H9 (cell line): ENCODE measurements at regions not wholly inside any gene's neighbourhood (a gene's known extent, or its start where the extent isn't known, plus 50 kb on each side); places are given as distances from the start of the nearest gene placed in this dataset.

Source experiments
- DNase-seq: peaks from one replicate; pipeline ENCODE4 v3.0.0-alpha.2; 2017
- H2AFZ ChIP-seq: one replicate; pipeline ENCODE4 v1.6.1; 2013; ENCODE audit warnings: mild to moderate bottlenecking, low read length, control low read depth, moderate library complexity
- H2AK5ac ChIP-seq: 2 replicates; pipeline ENCODE4 v1.6.1; 2013; ENCODE audit warnings: low read length, control low read depth, mixed read lengths; ENCODE audit not compliant: insufficient read length
- H2BK120ac ChIP-seq: one replicate; pipeline ENCODE4 v1.6.1; 2013; ENCODE audit warnings: low read depth, mild to moderate bottlenecking, low read length, control low read depth, inconsistent platforms; ENCODE audit not compliant: poor library complexity, severe bottlenecking
- H2BK12ac ChIP-seq: 2 replicates; pipeline ENCODE4 v1.6.1; 2013; ENCODE audit warnings: low read length, control low read depth, mixed read lengths, low read depth; ENCODE audit not compliant: insufficient read length
- H2BK15ac ChIP-seq: 2 replicates; pipeline ENCODE4 v1.6.1; 2013; ENCODE audit warnings: low read depth, low read length, control low read depth
- H2BK20ac ChIP-seq: one replicate; pipeline ENCODE4 v1.6.1; 2013; ENCODE audit warnings: low read depth, mild to moderate bottlenecking, low read length, control low read depth, inconsistent platforms; ENCODE audit not compliant: poor library complexity, severe bottlenecking
- H2BK5ac ChIP-seq: 2 replicates; pipeline ENCODE4 v1.6.1; 2013; ENCODE audit warnings: low read length, control low read depth, mixed read lengths; ENCODE audit not compliant: insufficient read length
- H3K14ac ChIP-seq: 2 replicates; pipeline ENCODE4 v1.6.1; 2013; ENCODE audit warnings: low read length, control low read depth; ENCODE audit not compliant: insufficient read depth
- H3K18ac ChIP-seq: 2 replicates; pipeline ENCODE4 v1.6.1; 2013; ENCODE audit warnings: low read depth, mild to moderate bottlenecking, mixed read lengths, low read length, control low read depth; ENCODE audit not compliant: insufficient read length
- H3K23ac ChIP-seq: 2 replicates; pipeline ENCODE4 v1.6.1; 2013; ENCODE audit warnings: low read length, control low read depth, mixed read lengths, low read depth; ENCODE audit not compliant: insufficient read length
- H3K23me2 ChIP-seq: 2 replicates; pipeline ENCODE4 v1.6.1; 2013; ENCODE audit warnings: low read depth, mild to moderate bottlenecking, mixed read lengths, low read length, control low read depth; ENCODE audit not compliant: insufficient read length, poor library complexity, severe bottlenecking
- H3K27ac ChIP-seq: 2 replicates; pipeline ENCODE4 v1.5.1; 2013; ENCODE audit warnings: low read length, control low read depth, mixed read lengths, low read depth; ENCODE audit not compliant: insufficient read length
- H3K27me3 ChIP-seq: 2 replicates; pipeline ENCODE4 v1.6.1; 2013; ENCODE audit warnings: low read length, control low read depth, inconsistent platforms; ENCODE audit not compliant: insufficient read depth
- H3K4ac ChIP-seq: 2 replicates; pipeline ENCODE4 v1.6.1; 2013; ENCODE audit warnings: low read depth, mild to moderate bottlenecking, control low read depth, inconsistent platforms, low read length, moderate library complexity
- H3K4me1 ChIP-seq: 2 replicates; pipeline ENCODE4 v1.6.1; 2013; ENCODE audit warnings: low read length, control low read depth, inconsistent platforms; ENCODE audit not compliant: insufficient read depth
- H3K4me2 ChIP-seq: 2 replicates; pipeline ENCODE4 v1.6.1; 2013; ENCODE audit warnings: low read length, control low read depth, mixed read lengths; ENCODE audit not compliant: insufficient read length, insufficient read depth
- H3K56ac ChIP-seq: 2 replicates; pipeline ENCODE4 v1.6.1; 2013; ENCODE audit warnings: low read depth, mild to moderate bottlenecking, mixed read lengths, low read length, control low read depth; ENCODE audit not compliant: insufficient read length
- H3K79me1 ChIP-seq: 2 replicates; pipeline ENCODE4 v1.6.1; 2013; ENCODE audit warnings: low read depth, mild to moderate bottlenecking, moderate library complexity, low read length, control low read depth, inconsistent platforms; ENCODE audit not compliant: insufficient read depth, poor library complexity, severe bottlenecking
- H3K79me2 ChIP-seq: 2 replicates; pipeline ENCODE4 v1.6.1; 2013; ENCODE audit warnings: low read length, control low read depth, inconsistent platforms; ENCODE audit not compliant: insufficient read depth
- H3K9ac ChIP-seq: 2 replicates; pipeline ENCODE4 v1.6.1; 2013; ENCODE audit warnings: low read length, control low read depth, mixed read lengths; ENCODE audit not compliant: insufficient read length; ENCODE audit errors: extremely low read depth
- H3K9me3 ChIP-seq: one replicate; pipeline ENCODE4 v1.6.1; 2013; ENCODE audit warnings: low read depth, low read length, inconsistent platforms; ENCODE audit not compliant: control insufficient read depth
- H3T11ph ChIP-seq: one replicate; pipeline ENCODE4 v1.6.1; 2013; ENCODE audit warnings: mild to moderate bottlenecking, low read length, control low read depth, inconsistent platforms
- H4K20me1 ChIP-seq: one replicate; pipeline ENCODE4 v1.6.1; 2013; ENCODE audit not compliant: control insufficient read depth, insufficient read length, insufficient read depth
- H4K5ac ChIP-seq: 2 replicates; pipeline ENCODE4 v1.6.1; 2013; ENCODE audit warnings: low read depth, mild to moderate bottlenecking, mixed read lengths, low read length, control low read depth; ENCODE audit not compliant: insufficient read length
- H4K8ac ChIP-seq: replicated peaks from 2 replicates; pipeline ENCODE4 v1.6.1; 2013; ENCODE audit warnings: low read length, control low read depth, mixed read lengths, low read depth; ENCODE audit not compliant: insufficient read length
- H4K91ac ChIP-seq: 2 replicates; pipeline ENCODE4 v1.6.1; 2013; ENCODE audit warnings: low read depth, mild to moderate bottlenecking, moderate library complexity, mixed read lengths, low read length, control low read depth; ENCODE audit not compliant: insufficient read length
- H3K27ac Mint-ChIP-seq, 3 experiments: 2 replicates in 2 of 3; 3 replicates in 1 of 3; pipeline ENCODE4 v1.8.0; 2020 to 2021; ENCODE audit warnings: mixed read lengths in 3 of 3, mild to moderate bottlenecking in 1 of 3, moderate library complexity in 1 of 3
- H3K27me3 Mint-ChIP-seq: 2 replicates; pipeline ENCODE4 v1.8.0; 2021; ENCODE audit warnings: low read depth, mild to moderate bottlenecking, moderate library complexity, mixed read lengths
- H3K36me3 Mint-ChIP-seq, 3 experiments: 2 replicates in 2 of 3; 3 replicates in 1 of 3; pipeline ENCODE4 v1.8.0; 2020 to 2021; ENCODE audit warnings: low read depth in 3 of 3, mixed read lengths in 3 of 3; ENCODE audit not compliant: insufficient read depth in 1 of 3
- H3K4me1 Mint-ChIP-seq, 2 experiments: 2 replicates each; pipeline ENCODE4 v1.8.0; 2020; ENCODE audit warnings: mixed read lengths in 2 of 2
- H3K4me3 Mint-ChIP-seq, 2 experiments: 2 replicates in 1 of 2; 3 replicates in 1 of 2; pipeline ENCODE4 v1.8.0; 2020 to 2021; ENCODE audit warnings: mild to moderate bottlenecking in 2 of 2, mixed read lengths in 2 of 2, moderate library complexity in 1 of 2
- H3K9me3 Mint-ChIP-seq, 2 experiments: 2 replicates in 1 of 2; 3 replicates in 1 of 2; pipeline ENCODE4 v1.8.0; 2020; ENCODE audit warnings: mild to moderate bottlenecking in 2 of 2, mixed read lengths in 2 of 2, moderate library complexity in 1 of 2
- WGBS: extraction: QIAGEN DNeasy Blood & Tissue Kit; methylation state at CpG from one replicate; pipeline ENCODE4 v1.1.7; 2013; ENCODE audit warnings: missing lambda C conversion rate, low lambda C conversion rate, mixed read lengths; ENCODE audit not compliant: insufficient read length; ENCODE audit errors: extremely low coverage; 5-methylcytosine and 5-hydroxymethylcytosine counted together
- TF ChIP-seq, protein P1 (sequence below): fragments of 200-600 bp; sonication (generic); conservative IDR thresholded peaks from 3 replicates; pipeline ENCODE4 v1.8.0; 2021; ENCODE audit warnings: antibody characterized with exemption, mild to moderate bottlenecking

DNA sequence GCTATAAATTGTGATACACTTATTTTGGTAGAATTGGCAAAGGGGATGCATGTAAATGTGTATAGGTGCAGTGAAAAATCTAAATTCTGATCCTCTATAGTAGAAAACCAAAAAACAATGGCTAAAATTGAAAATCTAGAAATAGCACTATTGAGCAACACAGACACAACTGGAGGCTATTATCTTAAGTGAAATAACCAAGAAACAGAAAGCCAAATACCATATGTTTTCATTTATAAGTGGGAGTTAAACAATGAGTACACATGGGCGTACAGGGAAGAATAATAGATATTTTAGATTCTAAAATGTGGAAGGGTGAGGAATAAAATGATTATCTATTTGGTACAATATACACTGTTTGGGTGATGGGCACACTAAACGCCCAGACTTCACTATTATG is 183.2 kb upstream of the TUSC1 start:
- H3K18ac ChIP-seq = no peak overlapping the region
- H4K91ac ChIP-seq = no peak overlapping the region
- no peak overlapping the region for H2AK5ac ChIP-seq
- no peak overlapping the region for H3T11ph ChIP-seq
- no peak overlapping the region for H2BK15ac ChIP-seq
- no peaks in the 10 kb centered on the region; a peak in 1 of 7 replicates for H3K36me3 Mint-ChIP-seq
- H3K4me1 Mint-ChIP-seq = no peaks in the 10 kb centered on the region
- no peak overlapping the region for H3K27ac Mint-ChIP-seq
- H3K9ac ChIP-seq = no peak overlapping the region
- no peaks in the 10 kb centered on the region for H3K79me1 ChIP-seq
- no peak for DNase-seq
- H3K4ac ChIP-seq = no peak overlapping the region
- no peak overlapping the region for H3K23ac ChIP-seq
- H3K4me1 ChIP-seq = no peaks in the 10 kb centered on the region
- H3K27ac ChIP-seq = no peak overlapping the region
- no peak overlapping the region for H2BK5ac ChIP-seq
- no CpG with 5 or more reads among the region's 2 CpGs for WGBS
- H2BK20ac ChIP-seq = no peak overlapping the region
- no peak overlapping the region for H3K4me2 ChIP-seq
- TF ChIP-seq, protein P1, sequence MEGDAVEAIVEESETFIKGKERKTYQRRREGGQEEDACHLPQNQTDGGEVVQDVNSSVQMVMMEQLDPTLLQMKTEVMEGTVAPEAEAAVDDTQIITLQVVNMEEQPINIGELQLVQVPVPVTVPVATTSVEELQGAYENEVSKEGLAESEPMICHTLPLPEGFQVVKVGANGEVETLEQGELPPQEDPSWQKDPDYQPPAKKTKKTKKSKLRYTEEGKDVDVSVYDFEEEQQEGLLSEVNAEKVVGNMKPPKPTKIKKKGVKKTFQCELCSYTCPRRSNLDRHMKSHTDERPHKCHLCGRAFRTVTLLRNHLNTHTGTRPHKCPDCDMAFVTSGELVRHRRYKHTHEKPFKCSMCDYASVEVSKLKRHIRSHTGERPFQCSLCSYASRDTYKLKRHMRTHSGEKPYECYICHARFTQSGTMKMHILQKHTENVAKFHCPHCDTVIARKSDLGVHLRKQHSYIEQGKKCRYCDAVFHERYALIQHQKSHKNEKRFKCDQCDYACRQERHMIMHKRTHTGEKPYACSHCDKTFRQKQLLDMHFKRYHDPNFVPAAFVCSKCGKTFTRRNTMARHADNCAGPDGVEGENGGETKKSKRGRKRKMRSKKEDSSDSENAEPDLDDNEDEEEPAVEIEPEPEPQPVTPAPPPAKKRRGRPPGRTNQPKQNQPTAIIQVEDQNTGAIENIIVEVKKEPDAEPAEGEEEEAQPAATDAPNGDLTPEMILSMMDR = no peak
- H3K23me2 ChIP-seq = no peaks in the 10 kb centered on the region
- H3K27me3 ChIP-seq = no peaks in the 10 kb centered on the region
- H3K9me3 Mint-ChIP-seq = peaks cover 0 to 2% of the 10 kb centered on the region in 2 experiments; a peak in 4 of 5 replicates
- no peaks in the 10 kb centered on the region for H3K27me3 Mint-ChIP-seq
- H3K79me2 ChIP-seq = no peaks in the 10 kb centered on the region
- no peaks in the 10 kb centered on the region for H3K9me3 ChIP-seq
- no peak overlapping the region for H3K14ac ChIP-seq
- no peak overlapping the region for H3K4me3 Mint-ChIP-seq
- H2AFZ ChIP-seq = no peak overlapping the region
- no peak overlapping the region for H4K8ac ChIP-seq
- no peak overlapping the region for H2BK120ac ChIP-seq
- H3K56ac ChIP-seq = no peak overlapping the region
- no peak overlapping the region for H2BK12ac ChIP-seq
- no peaks in the 10 kb centered on the region for H4K20me1 ChIP-seq
- H4K5ac ChIP-seq = no peak overlapping the region
